NCI-H226 (cell line): ENCODE measurements at regions not wholly inside any gene's neighbourhood (a gene's known extent, or its start where the extent isn't known, plus 50 kb on each side); places are given as distances from the start of the nearest gene placed in this dataset.
"Not testable (repeated sequence)": the region's sequence is repeated elsewhere in the genome, so short reads cannot be mapped to it uniquely, and the experiment has no call there.

Experiments
- DNase-seq: peaks from one replicate; pipeline ENCODE4 v3.0.0-alpha.2; 2015

GRCh38 chr2:187875261-187876141 lies 321.3 kb upstream of the TFPI start:
- DNase-seq, result no peak

GRCh38 chr2:187876554-187876953 lies 322.3 kb upstream of the TFPI start:
- no peak for DNase-seq

- no peak for DNase-seq
Observed at GRCh38 chr2:187877391-187877790, 323.2 kb upstream of the TFPI start.

GRCh38 chr2:187878112-187878511 lies 323.9 kb upstream of the TFPI start:
- no peak for DNase-seq

GRCh38 chr2:187879491-187879890 lies 325.3 kb upstream of the TFPI start:
- peak; percentile 25 for DNase-seq

GRCh38 chr2:187884003-187884402 lies 329.8 kb upstream of the TFPI start:
- DNase-seq, result no peak

- DNase-seq, result no peak
Observed at GRCh38 chr2:187890690-187891089, 336.5 kb upstream of the TFPI start.

- no peak for DNase-seq
Observed at GRCh38 chr2:187900021-187900420, 345.8 kb upstream of the TFPI start.

- DNase-seq, result no peak
Observed at GRCh38 chr2:187906021-187906420, 351.8 kb upstream of the TFPI start.

GRCh38 chr2:187910922-187911321 lies 356.7 kb upstream of the TFPI start:
- DNase-seq, result not testable (repeated sequence)

- DNase-seq, result no peak
Observed at GRCh38 chr2:187912950-187913349, 358.7 kb upstream of the TFPI start.

- no peak for DNase-seq
Observed at GRCh38 chr2:187915810-187916209, 361.6 kb upstream of the TFPI start.

- DNase-seq, result no peak
Observed at GRCh38 chr2:187916799-187917198, 362.6 kb upstream of the TFPI start.

GRCh38 chr2:187917535-187917934 lies 363.3 kb upstream of the TFPI start:
- peak; percentile 71 for DNase-seq

- no peak for DNase-seq
Observed at GRCh38 chr2:187918996-187919821, 365.0 kb upstream of the TFPI start.

- DNase-seq, result no peak
Observed at GRCh38 chr2:187920511-187920910, 366.3 kb upstream of the TFPI start.

GRCh38 chr2:187922846-187923245 lies 368.6 kb upstream of the TFPI start:
- DNase-seq, result no peak

GRCh38 chr2:187924293-187924692 lies 367.4 kb upstream of the GULP1 start:
- DNase-seq, result no peak

- DNase-seq, result no peak
Observed at GRCh38 chr2:187934236-187934635, 357.4 kb upstream of the GULP1 start.

GRCh38 chr2:187934692-187935091 lies 357.0 kb upstream of the GULP1 start:
- DNase-seq, result no peak

- DNase-seq, result no peak
Observed at GRCh38 chr2:187935126-187935525, 356.5 kb upstream of the GULP1 start.

- no peak for DNase-seq
Observed at GRCh38 chr2:187936228-187936627, 355.4 kb upstream of the GULP1 start.

GRCh38 chr2:187939180-187939579 lies 352.5 kb upstream of the GULP1 start:
- no peak for DNase-seq

GRCh38 chr2:187942876-187943275 lies 348.8 kb upstream of the GULP1 start:
- no peak for DNase-seq
